ENCODE measurements at regions not wholly inside any gene's neighbourhood (a gene's known extent, or its start where the extent isn't known, plus 50 kb on each side); places are given as distances from the start of the nearest gene placed in this dataset.
A peak's percentile ranks its signal among the peaks of the same experiment; 100 is the strongest.
"Not testable (repeated sequence)": the region's sequence is repeated elsewhere in the genome, so short reads cannot be mapped to it uniquely, and the experiment has no call there.

GRCh38 chr12:86948851-86949250 lies 692.7 kb upstream of the MGAT4C start:
- Histone ChIP-seq H3K23ac (ENCODE audit: low read length in 2 of 2) (no peak overlapping the region), H2BK5ac (ENCODE audit: low read depth, low read length, poor library complexity, severe bottlenecking) (no peak overlapping the region), H3K27ac (ENCODE audit: low read length, poor library complexity, severe bottlenecking) (no peak overlapping the region), H3K9me3 (ENCODE audit: control insufficient read depth, low read length) (no peaks in the 10 kb centered on the region), H4K8ac (ENCODE audit: low read length) (no peak overlapping the region), H3K18ac (ENCODE audit: low read depth in 1 of 2, low read length in 2 of 2) (no peak overlapping the region), H2AFZ (ENCODE audit: low read depth, low read length) (no peak overlapping the region), H2BK12ac (ENCODE audit: low read length in 2 of 2) (no peak overlapping the region), H2AK5ac (ENCODE audit: low read length, severe bottlenecking) (no peak overlapping the region), H4K91ac (ENCODE audit: low read length) (no peak overlapping the region), H3K4me3 (ENCODE audit: insufficient read depth in 1 of 2, low read depth in 1 of 2, low read length in 2 of 2) (no peak overlapping the region), H3K4me1 (ENCODE audit: control insufficient read depth, insufficient read depth, low read depth, low read length) (no peaks in the 10 kb centered on the region), H2BK15ac (ENCODE audit: low read depth, poor library complexity, severe bottlenecking) (no peak overlapping the region), H3K9ac (ENCODE audit: low read length) (no peak overlapping the region), H3K36me3 (ENCODE audit: control insufficient read depth in 1 of 2, insufficient read depth in 2 of 2, low read depth in 1 of 2, low read length in 2 of 2) (no peaks in the 10 kb centered on the region), H3K4me2 (ENCODE audit: low read length, poor library complexity, severe bottlenecking) (no peak overlapping the region), H3K4ac (ENCODE audit: low read depth in 1 of 2, low read length in 2 of 2) (no peak overlapping the region), H3K14ac (ENCODE audit: low read length in 2 of 2) (no peak overlapping the region), H3K27me3 (ENCODE audit: control insufficient read depth in 1 of 2, insufficient read depth in 1 of 2, low read length in 2 of 2) (no peaks in the 10 kb centered on the region), H3K79me1 (replicated peaks; ENCODE audit: low read length, poor library complexity, severe bottlenecking) (no peaks in the 10 kb centered on the region), H2BK120ac (ENCODE audit: low read depth, low read length) (no peak overlapping the region)
- DNase-seq = peak; percentile 49
- WGBS = no CpG with 5 or more reads among the region's 1 CpG

- H3K27me3 ChIP-seq (ENCODE audit: control insufficient read depth in 1 of 2, insufficient read depth in 1 of 2, low read length in 2 of 2) = no peaks in the 10 kb centered on the region
- no peak overlapping the region for H2BK5ac ChIP-seq (ENCODE audit: low read depth, low read length, poor library complexity, severe bottlenecking)
- H3K4me1 ChIP-seq (ENCODE audit: control insufficient read depth, insufficient read depth, low read depth, low read length) = no peaks in the 10 kb centered on the region
- H3K4ac ChIP-seq (ENCODE audit: low read depth in 1 of 2, low read length in 2 of 2) = no peak overlapping the region
- DNase-seq = no peak
- no peak overlapping the region for H3K27ac ChIP-seq (ENCODE audit: low read length, poor library complexity, severe bottlenecking)
- H2BK120ac ChIP-seq (ENCODE audit: low read depth, low read length) = no peak overlapping the region
- H3K79me1 ChIP-seq (replicated peaks; ENCODE audit: low read length, poor library complexity, severe bottlenecking) = no peaks in the 10 kb centered on the region
- H3K14ac ChIP-seq (ENCODE audit: low read length in 2 of 2) = no peak overlapping the region
- no peak overlapping the region for H4K91ac ChIP-seq (ENCODE audit: low read length)
- H3K18ac ChIP-seq (ENCODE audit: low read depth in 1 of 2, low read length in 2 of 2) = no peak overlapping the region
- no peak overlapping the region for H2AFZ ChIP-seq (ENCODE audit: low read depth, low read length)
- no peak overlapping the region for H3K23ac ChIP-seq (ENCODE audit: low read length in 2 of 2)
- H4K8ac ChIP-seq (ENCODE audit: low read length) = no peak overlapping the region
- H2AK5ac ChIP-seq (ENCODE audit: low read length, severe bottlenecking) = no peak overlapping the region
- H3K9me3 ChIP-seq (ENCODE audit: control insufficient read depth, low read length) = no peaks in the 10 kb centered on the region
- no peaks in the 10 kb centered on the region for H3K36me3 ChIP-seq (ENCODE audit: control insufficient read depth in 1 of 2, insufficient read depth in 2 of 2, low read depth in 1 of 2, low read length in 2 of 2)
- no peak overlapping the region for H3K4me3 ChIP-seq (ENCODE audit: insufficient read depth in 1 of 2, low read depth in 1 of 2, low read length in 2 of 2)
- H3K9ac ChIP-seq (ENCODE audit: low read length) = no peak overlapping the region
- no CpG with 5 or more reads among the region's 1 CpG for WGBS
- H2BK12ac ChIP-seq (ENCODE audit: low read length in 2 of 2) = no peak overlapping the region
- H3K4me2 ChIP-seq (ENCODE audit: low read length, poor library complexity, severe bottlenecking) = no peak overlapping the region
- H2BK15ac ChIP-seq (ENCODE audit: low read depth, poor library complexity, severe bottlenecking) = no peak overlapping the region
Measured at GRCh38 chr12:86945685-86946196, 689.5 kb upstream of the MGAT4C start.

- H4K8ac ChIP-seq (ENCODE audit: low read length); H2BK5ac ChIP-seq (ENCODE audit: low read depth, low read length, poor library complexity, severe bottlenecking); H3K4me1 ChIP-seq (ENCODE audit: control insufficient read depth, insufficient read depth, low read depth, low read length); DNase-seq; H2BK15ac ChIP-seq (ENCODE audit: low read depth, poor library complexity, severe bottlenecking); H4K91ac ChIP-seq (ENCODE audit: low read length); H3K27ac ChIP-seq (ENCODE audit: low read length, poor library complexity, severe bottlenecking); H3K9ac ChIP-seq (ENCODE audit: low read length); H2AFZ ChIP-seq (ENCODE audit: low read depth, low read length); H3K23ac ChIP-seq (ENCODE audit: low read length in 2 of 2); H2BK120ac ChIP-seq (ENCODE audit: low read depth, low read length); H2BK12ac ChIP-seq (ENCODE audit: low read length in 2 of 2); H3K4ac ChIP-seq (ENCODE audit: low read depth in 1 of 2, low read length in 2 of 2); H3K4me2 ChIP-seq (ENCODE audit: low read length, poor library complexity, severe bottlenecking); H3K79me1 ChIP-seq (replicated peaks; ENCODE audit: low read length, poor library complexity, severe bottlenecking); H2AK5ac ChIP-seq (ENCODE audit: low read length, severe bottlenecking); H3K36me3 ChIP-seq (ENCODE audit: control insufficient read depth in 1 of 2, insufficient read depth in 2 of 2, low read depth in 1 of 2, low read length in 2 of 2); H3K27me3 ChIP-seq (ENCODE audit: control insufficient read depth in 1 of 2, insufficient read depth in 1 of 2, low read length in 2 of 2); H3K9me3 ChIP-seq (ENCODE audit: control insufficient read depth, low read length); H3K18ac ChIP-seq (ENCODE audit: low read depth in 1 of 2, low read length in 2 of 2); H3K14ac ChIP-seq (ENCODE audit: low read length in 2 of 2); H3K4me3 ChIP-seq (ENCODE audit: insufficient read depth in 1 of 2, low read depth in 1 of 2, low read length in 2 of 2): not testable (repeated sequence)
- WGBS = 94% methylated on average over 2 of the region's 3 CpGs
Measured at GRCh38 chr12:86944197-86944819, 688.1 kb upstream of the MGAT4C start.

- Histone ChIP-seq H3K23ac (ENCODE audit: low read length in 2 of 2) (no peak overlapping the region), H3K14ac (ENCODE audit: low read length in 2 of 2) (no peak overlapping the region), H3K9me3 (ENCODE audit: control insufficient read depth, low read length) (no peaks in the 10 kb centered on the region), H3K27ac (ENCODE audit: low read length, poor library complexity, severe bottlenecking) (no peak overlapping the region), H3K27me3 (ENCODE audit: control insufficient read depth in 1 of 2, insufficient read depth in 1 of 2, low read length in 2 of 2) (no peaks in the 10 kb centered on the region), H2AFZ (ENCODE audit: low read depth, low read length) (no peak overlapping the region), H3K4me3 (ENCODE audit: insufficient read depth in 1 of 2, low read depth in 1 of 2, low read length in 2 of 2) (no peak overlapping the region), H3K9ac (ENCODE audit: low read length) (no peak overlapping the region), H4K91ac (ENCODE audit: low read length) (no peak overlapping the region), H3K36me3 (ENCODE audit: control insufficient read depth in 1 of 2, insufficient read depth in 2 of 2, low read depth in 1 of 2, low read length in 2 of 2) (no peaks in the 10 kb centered on the region), H3K4ac (ENCODE audit: low read depth in 1 of 2, low read length in 2 of 2) (no peak overlapping the region), H2BK15ac (ENCODE audit: low read depth, poor library complexity, severe bottlenecking) (no peak overlapping the region), H2BK120ac (ENCODE audit: low read depth, low read length) (no peak overlapping the region), H3K4me1 (ENCODE audit: control insufficient read depth, insufficient read depth, low read depth, low read length) (no peaks in the 10 kb centered on the region), H4K8ac (ENCODE audit: low read length) (no peak overlapping the region), H2BK5ac (ENCODE audit: low read depth, low read length, poor library complexity, severe bottlenecking) (no peak overlapping the region), H3K79me1 (replicated peaks; ENCODE audit: low read length, poor library complexity, severe bottlenecking) (no peaks in the 10 kb centered on the region), H2BK12ac (ENCODE audit: low read length in 2 of 2) (no peak overlapping the region), H2AK5ac (ENCODE audit: low read length, severe bottlenecking) (no peak overlapping the region), H3K4me2 (ENCODE audit: low read length, poor library complexity, severe bottlenecking) (no peak overlapping the region), H3K18ac (ENCODE audit: low read depth in 1 of 2, low read length in 2 of 2) (no peak overlapping the region)
- no peak for DNase-seq
Measured at GRCh38 chr12:86931714-86932113, 675.5 kb upstream of the MGAT4C start.

Measured in mesenchymal stem cell (in vitro differentiated cells and primary cell).